ENCODE measurements at regions not wholly inside any gene's neighbourhood (a gene's known extent, or its start where the extent isn't known, plus 50 kb on each side); places are given as distances from the start of the nearest gene placed in this dataset.

DNA sequence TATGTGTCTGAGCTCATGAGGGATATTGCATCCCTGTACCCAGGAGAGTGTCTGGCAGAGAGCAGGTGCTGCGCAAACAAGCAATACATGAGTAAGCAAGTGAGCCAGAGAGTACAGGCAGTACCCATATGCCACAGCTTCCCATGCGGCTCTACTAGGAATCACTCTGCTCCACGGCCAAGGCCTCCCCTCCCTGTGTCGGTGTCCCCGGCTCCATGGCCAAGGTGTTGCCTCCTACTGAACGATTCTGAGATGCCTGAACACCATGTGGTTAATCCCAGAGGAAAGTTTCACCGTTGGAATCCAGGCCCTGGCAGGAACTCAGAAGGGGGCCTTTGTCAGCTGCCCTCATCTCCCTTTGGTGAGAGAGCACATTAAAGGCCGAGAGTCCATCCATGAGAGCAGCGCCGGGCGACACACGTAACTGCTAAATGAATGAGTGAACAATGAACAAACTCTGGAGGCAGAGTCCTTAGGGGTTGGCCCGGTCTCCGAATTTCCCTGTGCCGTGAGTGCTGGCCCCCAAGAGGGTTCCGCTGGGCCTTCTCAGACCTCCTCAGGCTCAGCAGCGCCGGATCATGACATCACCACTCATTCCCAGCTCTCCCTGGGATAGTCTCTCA lies 136.0 kb upstream of the FAM20C start:
- H3K36me3 ChIP-seq, result no peaks in the 10 kb centered on the region
- WGBS, 2 donors, result 72 to 75% methylated on average over 18 of the region's 18 CpGs
- H3K27me3 ChIP-seq, result peaks cover 0 to 9% (median 0%) of the 10 kb centered on the region in 7 donors
- TF ChIP-seq, protein P1, sequence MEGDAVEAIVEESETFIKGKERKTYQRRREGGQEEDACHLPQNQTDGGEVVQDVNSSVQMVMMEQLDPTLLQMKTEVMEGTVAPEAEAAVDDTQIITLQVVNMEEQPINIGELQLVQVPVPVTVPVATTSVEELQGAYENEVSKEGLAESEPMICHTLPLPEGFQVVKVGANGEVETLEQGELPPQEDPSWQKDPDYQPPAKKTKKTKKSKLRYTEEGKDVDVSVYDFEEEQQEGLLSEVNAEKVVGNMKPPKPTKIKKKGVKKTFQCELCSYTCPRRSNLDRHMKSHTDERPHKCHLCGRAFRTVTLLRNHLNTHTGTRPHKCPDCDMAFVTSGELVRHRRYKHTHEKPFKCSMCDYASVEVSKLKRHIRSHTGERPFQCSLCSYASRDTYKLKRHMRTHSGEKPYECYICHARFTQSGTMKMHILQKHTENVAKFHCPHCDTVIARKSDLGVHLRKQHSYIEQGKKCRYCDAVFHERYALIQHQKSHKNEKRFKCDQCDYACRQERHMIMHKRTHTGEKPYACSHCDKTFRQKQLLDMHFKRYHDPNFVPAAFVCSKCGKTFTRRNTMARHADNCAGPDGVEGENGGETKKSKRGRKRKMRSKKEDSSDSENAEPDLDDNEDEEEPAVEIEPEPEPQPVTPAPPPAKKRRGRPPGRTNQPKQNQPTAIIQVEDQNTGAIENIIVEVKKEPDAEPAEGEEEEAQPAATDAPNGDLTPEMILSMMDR (IDR thresholded peaks at IDR 0.05), result no peak
- H3K27ac ChIP-seq, result no peak overlapping the region
- H3K4me3 ChIP-seq, result no peak overlapping the region
- peaks cover 0 to 13% (median 5%) of the 10 kb centered on the region in 9 donors for H3K4me1 ChIP-seq
- peak in 5 of 8 donors; percentile 39 to 71 (median 56) for ATAC-seq
- no peak for DNase-seq
- no peaks in the 10 kb centered on the region for H3K9me3 ChIP-seq
- intact Hi-C loops (cut with DNase I), result no loop called here

DNA sequence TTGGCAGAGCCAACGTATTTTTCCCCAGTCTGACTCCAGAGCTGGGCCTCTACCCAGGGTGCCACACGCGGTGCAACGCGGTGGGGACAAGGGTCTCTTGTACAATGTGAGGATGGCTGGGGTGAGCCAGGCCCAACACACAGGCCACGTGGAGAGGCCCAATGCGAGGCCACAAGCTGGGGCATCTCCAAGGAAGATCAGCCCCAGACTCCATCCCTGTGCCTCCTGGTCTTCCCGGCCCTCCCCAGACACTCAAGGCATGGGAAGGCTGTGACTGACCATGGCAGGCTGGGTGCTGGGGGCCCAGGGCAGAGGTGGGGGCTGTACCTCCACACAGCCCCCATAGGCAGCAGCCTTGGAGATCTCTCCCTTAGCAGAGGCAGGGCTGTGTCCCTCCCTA lies 135.3 kb upstream of the FAM20C start:
- ATAC-seq, result peak in 2 of 8 donors; percentile 14 to 18
- intact Hi-C loops (cut with DNase I), result no loop called here
- Histone ChIP-seq H3K9me3 (no peaks in the 10 kb centered on the region), H3K36me3 (no peaks in the 10 kb centered on the region), H3K4me3 (no peak overlapping the region), H3K27ac (no peak overlapping the region), H3K4me1 (peaks cover 0 to 13% (median 5%) of the 10 kb centered on the region in 9 donors), H3K27me3 (peaks cover 0 to 9% (median 0%) of the 10 kb centered on the region in 7 donors)
- WGBS, 2 donors, result 91 to 93% methylated on average over 8 of the region's 8 CpGs
- no peak for DNase-seq
- TF ChIP-seq, protein P1 (IDR thresholded peaks at IDR 0.05), result no peak

- H3K27ac ChIP-seq, result no peak overlapping the region
- no peak overlapping the region for H3K4me3 ChIP-seq
- TF ChIP-seq, protein P1 (IDR thresholded peaks at IDR 0.05), result no peak
- intact Hi-C loops (cut with DNase I), result no loop called here
- peaks cover 0 to 9% (median 0%) of the 10 kb centered on the region in 7 donors for H3K27me3 ChIP-seq
- 47 to 59% methylated on average over 9 of the region's 9 CpGs for WGBS, 2 donors
- ATAC-seq, result no peak
- DNase-seq, result no peak
- H3K36me3 ChIP-seq, result no peaks in the 10 kb centered on the region
- peaks cover 0 to 13% (median 5%) of the 10 kb centered on the region in 9 donors for H3K4me1 ChIP-seq
- no peaks in the 10 kb centered on the region for H3K9me3 ChIP-seq
Measured at GRCh38 chr7:57482-58255, 134.7 kb upstream of the FAM20C start.

DNA sequence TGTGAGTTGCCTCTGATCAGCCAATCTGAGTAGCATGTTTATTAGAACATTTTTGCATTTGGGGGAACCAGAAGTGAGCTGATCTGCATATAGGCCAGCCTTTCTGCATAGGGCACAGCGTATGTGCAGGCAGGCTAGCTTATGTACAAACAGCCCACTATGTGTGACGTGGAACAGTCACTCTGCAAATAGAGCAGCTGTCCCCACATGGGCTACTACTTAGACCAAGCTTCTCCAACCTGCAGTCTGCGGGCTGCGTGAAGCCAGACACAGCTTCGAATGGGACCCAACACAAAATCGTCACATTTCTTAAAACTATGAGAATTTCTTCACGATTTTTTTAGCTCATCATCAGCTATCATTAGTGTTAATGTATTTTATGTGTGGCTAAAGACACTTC lies 134.1 kb upstream of the FAM20C start:
- WGBS, 2 donors, result 86% methylated on average over 7 of the region's 7 CpGs

More for the DNA sequence above, 134.1 kb upstream of the FAM20C start:
- Histone ChIP-seq H3K27ac (no peak overlapping the region), H3K27me3 (peaks cover 0 to 9% (median 0%) of the 10 kb centered on the region in 7 donors), H3K36me3 (no peaks in the 10 kb centered on the region), H3K4me1 (peaks cover 0 to 17% (median 6%) of the 10 kb centered on the region in 9 donors), H3K9me3 (no peaks in the 10 kb centered on the region), H3K4me3 (no peak overlapping the region)
- TF ChIP-seq, protein P1 (IDR thresholded peaks at IDR 0.05), result no peak
- no peak for ATAC-seq
- intact Hi-C loops (cut with DNase I), result no loop called here
- DNase-seq, result no peak
